K562 (cell line): ENCODE measurements at regions not wholly inside any gene's neighbourhood (a gene's known extent, or its start where the extent isn't known, plus 50 kb on each side); places are given as distances from the start of the nearest gene placed in this dataset.

ENCODE experiments used
- ATAC-seq: fragments of 200-7000 bp; cut with Tn5 transposase; 3 replicates; pipeline ENCODE4 v1.9.1; 2020; ENCODE audit warnings: moderate library complexity
- BruUV-seq: library from RNA; stranded (reverse); fragments of 400-500 nt; replicated peaks from 2 replicates; lab custom pipeline; 2021; lab: Mats Ljungman, UMichigan
- CTCF ChIA-PET: fragments of 300-600 bp; formaldehyde crosslinking; extraction: SDS; loops from one replicate; lab custom pipeline; 2021; ENCODE audit warnings: low intra/inter-chr PET ratio; lab: Yijun Ruan, JAX
- POLR2A ChIA-PET: fragments of 300-600, 350-650 bp; sonication (Branson Sonifier 250); formaldehyde crosslinking; extraction: SDS; loops from one replicate; lab custom pipeline; 2021; ENCODE audit warnings: antibody characterized with exemption, inconsistent platforms; lab: Yijun Ruan, JAX
- DNase-seq, 4 experiments: peaks; one replicate each; pipeline versions ENCODE4 v3.0.0 to v3.0.0-alpha.2; 2011 to 2018; ENCODE audit warnings: low spot score in 3 of 4, mixed read lengths in 3 of 4; ENCODE audit errors: extremely low read depth in 1 of 4
- FAIRE-seq: peaks from 2 replicates; lab custom pipeline; 2011; peaks lifted over from hg19 to GRCh38; lab: Jason Lieb, UNC
- H2AFZ ChIP-seq: 2 replicates; pipeline ENCODE4 v1.6.0; 2011; ENCODE audit warnings: low read depth, low read length, control low read depth, inconsistent platforms
- H3K27ac ChIP-seq: fragments of 200-600 bp; 3 replicates; pipeline ENCODE4 v1.8.0; 2011; ENCODE audit warnings: low read depth, mild to moderate bottlenecking, control low read depth, inconsistent platforms, low read length, moderate library complexity, mixed read lengths; ENCODE audit errors: extremely low read depth
- H3K27me3 ChIP-seq, 2 experiments: fragments of 300-600 bp in 1 of 2; 2 replicates in 1 of 2; 3 replicates in 1 of 2; pipeline versions ENCODE4 v1.6.0 to v1.8.0; 2011; ENCODE audit warnings: inconsistent platforms in 2 of 2, low read length in 2 of 2, mild to moderate bottlenecking in 1 of 2, mixed read lengths in 1 of 2, moderate library complexity in 1 of 2; ENCODE audit not compliant: control insufficient read depth in 2 of 2, insufficient read depth in 2 of 2
- H3K36me3 ChIP-seq: fragments of 300-600 bp; 3 replicates; pipeline ENCODE4 v1.8.0; 2011; ENCODE audit warnings: mild to moderate bottlenecking, low read length, inconsistent platforms; ENCODE audit not compliant: control insufficient read depth, insufficient read depth
- H3K4me1 ChIP-seq, 2 experiments: fragments of 200-600 bp in 1 of 2; replicated peaks in 1 of 2; 2 replicates in 1 of 2; 3 replicates in 1 of 2; pipeline versions ENCODE4 v1.5.1 to v1.8.0; 2011; ENCODE audit warnings: inconsistent platforms in 2 of 2, low read length in 2 of 2, mild to moderate bottlenecking in 1 of 2, mixed read lengths in 1 of 2, moderate library complexity in 1 of 2; ENCODE audit not compliant: control insufficient read depth in 2 of 2, insufficient read depth in 2 of 2
- H3K4me2 ChIP-seq: 2 replicates; pipeline ENCODE4 v1.6.1; 2011; ENCODE audit warnings: low read length, control low read depth, inconsistent platforms, mixed read lengths; ENCODE audit not compliant: insufficient read depth
- H3K4me3 ChIP-seq: fragments of 200-600 bp; sonication (generic), shearing (Covaris generic); 2 replicates; pipeline ENCODE4 v1.5.1; 2016; ENCODE audit warnings: control low read depth, inconsistent platforms
- H3K79me2 ChIP-seq: fragments of 200-600 bp; 3 replicates; pipeline ENCODE4 v1.8.0; 2011; ENCODE audit warnings: low read length, inconsistent platforms; ENCODE audit not compliant: control insufficient read depth, insufficient read depth
- H3K9ac ChIP-seq, 2 experiments: 2 replicates each; pipeline versions ENCODE4 v1.6.0 to v1.6.1; 2011; ENCODE audit warnings: low read depth in 2 of 2, low read length in 2 of 2, control low read depth in 1 of 2, inconsistent platforms in 1 of 2, mild to moderate bottlenecking in 1 of 2, mixed read lengths in 1 of 2; ENCODE audit not compliant: insufficient read depth in 1 of 2
- H3K9me1 ChIP-seq: one replicate; pipeline ENCODE4 v1.6.0; 2011; ENCODE audit warnings: inconsistent platforms, mild to moderate bottlenecking, low read length, moderate library complexity; ENCODE audit not compliant: control insufficient read depth, insufficient read depth
- H3K9me3 ChIP-seq: replicated peaks from 2 replicates; pipeline ENCODE4 v1.5.1; 2011; ENCODE audit warnings: low read depth, low read length, inconsistent platforms; ENCODE audit not compliant: control insufficient read depth, insufficient read depth
- H4K20me1 ChIP-seq: replicated peaks from 2 replicates; pipeline ENCODE4 v1.6.1; 2011; ENCODE audit warnings: low read length, inconsistent platforms, mixed read lengths; ENCODE audit not compliant: control insufficient read depth, insufficient read depth
- CEBPG ChIP-seq, 3 experiments: fragments of 200-800 bp in 1 of 3; sonication (Bioruptor generic) in 1 of 3; sonication (generic) in 1 of 3; formaldehyde crosslinking in 1 of 3; IDR thresholded peaks in 2 of 3; conservative IDR thresholded peaks in 1 of 3; 2 replicates each; pipeline versions ENCODE4 v1.6.1 to v1.8.0; 2016 to 2022; ENCODE audit warnings: missing compliant biosample characterization in 2 of 3, missing genetic modification characterization in 2 of 3, mild to moderate bottlenecking in 1 of 3, missing genetic modification reagents in 1 of 3
- TRIM24 ChIP-seq, 2 experiments: fragments of 450-650 bp; IDR thresholded peaks; 2 replicates each; pipeline ENCODE4 v1.6.1; 2016
- ZNF507 ChIP-seq: conservative IDR thresholded peaks from 2 replicates; pipeline ENCODE4 v1.6.1; 2017; ENCODE audit warnings: missing genetic modification characterization, missing compliant biosample characterization
- WGBS: fragments of 100-300 bp; shearing (Covaris generic); methylation state at CpG from one replicate; pipeline ENCODE4 v1.1.6; 2016; ENCODE audit warnings: low coverage, mixed read lengths; ENCODE audit not compliant: insufficient coverage; ENCODE audit errors: missing lambda C conversion rate; 5-methylcytosine and 5-hydroxymethylcytosine counted together
- in situ Hi-C: fragments of 300-500 bp; cut with MboI; formaldehyde crosslinking; loops from 4 replicates; pipeline ENCODE4 v1.15.0; 2018; ENCODE audit warnings: inconsistent platforms, mixed read lengths
- intact Hi-C: fragments of 100-400 bp; cut with micrococcal nuclease; formaldehyde crosslinking; loops from 2 replicates; pipeline ENCODE4 v1.14.2; 2022
- TF ChIP-seq, protein P1 (sequence below): fragments of 450-650 bp; IDR thresholded peaks from 2 replicates; pipeline ENCODE4 v1.6.1; 2016; ENCODE audit warnings: borderline replicate concordance

DNA sequence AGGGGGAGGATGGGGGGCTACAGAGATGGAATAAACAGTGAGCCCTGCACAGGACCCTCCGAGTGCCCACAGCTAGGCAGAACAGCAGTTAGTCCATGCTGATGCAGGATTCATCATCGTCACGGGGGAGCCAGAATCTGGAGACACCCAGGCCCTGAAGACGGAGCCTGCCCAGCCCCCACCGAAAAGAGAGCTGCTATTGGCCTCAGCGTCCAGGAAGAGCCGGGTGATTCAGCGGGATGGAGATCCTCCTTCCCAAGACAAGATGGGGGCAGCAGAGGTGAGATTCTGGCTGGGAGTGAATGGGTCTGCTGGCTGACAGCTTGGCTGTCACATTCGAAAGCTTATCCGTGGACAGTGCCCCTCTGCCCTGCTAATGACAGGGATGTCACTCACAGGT is 133.6 kb upstream of the CRHR1 start:
- 0% methylated on average over 10 of the region's 10 CpGs for WGBS
- intact Hi-C loops, result no loop called here
- in situ Hi-C loops, result no loop called here
- Histone ChIP-seq H3K27ac (no peak overlapping the region), H3K4me2 (no peak overlapping the region), H3K9me1 (no peaks in the 10 kb centered on the region), H3K4me3 (no peak overlapping the region), H3K27me3 (peaks cover 21 to 57% of the 10 kb centered on the region in 2 experiments; a peak in 4 of 5 replicates), H2AFZ (no peak overlapping the region), H3K79me2 (no peaks in the 10 kb centered on the region), H3K4me1 (no peaks in the 10 kb centered on the region), H4K20me1 (peaks cover 4% of the 10 kb centered on the region; the same call in 1 of the 2 replicates), H3K9ac (no peak overlapping the region), H3K36me3 (no peaks in the 10 kb centered on the region), H3K9me3 (no peaks in the 10 kb centered on the region)
- no peak for TF ChIP-seq ZNF507
- no peak for TF ChIP-seq TRIM24 (IDR thresholded peaks at IDR 0.05)
- ChIA-PET CTCF (no interaction called here), POLR2A (no interaction called here)
- DNase-seq, result no peak
- no peak for ATAC-seq
- FAIRE-seq, result peak; percentile 26
- no TSS peak for BruUV-seq

DNA sequence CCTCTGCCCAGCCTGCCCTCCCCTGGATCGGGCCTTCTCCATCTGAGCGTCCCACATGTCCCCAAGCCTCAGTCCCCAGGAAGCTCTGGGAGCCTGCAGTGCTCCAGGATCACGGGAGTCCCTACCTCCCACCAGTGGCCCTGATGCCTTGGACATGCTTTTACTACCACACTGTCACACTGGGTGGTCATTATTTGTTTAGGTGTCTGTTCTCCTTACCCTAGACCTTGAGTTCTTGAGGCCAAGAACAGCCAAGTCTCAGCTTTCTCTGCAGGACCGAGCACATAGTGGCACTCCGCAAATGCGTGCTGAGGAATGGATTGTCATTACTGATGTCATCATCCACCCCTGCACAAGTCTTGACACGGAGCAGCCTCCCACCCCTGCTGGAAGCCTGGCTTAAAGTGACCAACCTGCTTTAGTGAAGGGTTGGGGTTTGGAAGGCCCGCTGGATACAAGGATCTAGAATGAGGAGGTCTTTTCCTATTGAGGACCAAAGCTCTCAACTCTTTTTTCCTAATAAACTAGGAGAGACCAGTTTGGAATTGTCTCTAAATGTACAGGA is 132.9 kb upstream of the CRHR1 start:
- TF ChIP-seq CEBPG (CRISPR knock-in tag; IDR thresholded peaks at IDR 0.05) (no peak), CEBPG (tag; conservative IDR thresholded peaks at IDR 0.05 in 1 of 2, IDR thresholded peaks at IDR 0.05 in 1 of 2) (0 out of 4 replicates have a peak, but pooled peaks of 1 of the 2 experiments have one; percentile 16)
- TF ChIP-seq, protein P1, sequence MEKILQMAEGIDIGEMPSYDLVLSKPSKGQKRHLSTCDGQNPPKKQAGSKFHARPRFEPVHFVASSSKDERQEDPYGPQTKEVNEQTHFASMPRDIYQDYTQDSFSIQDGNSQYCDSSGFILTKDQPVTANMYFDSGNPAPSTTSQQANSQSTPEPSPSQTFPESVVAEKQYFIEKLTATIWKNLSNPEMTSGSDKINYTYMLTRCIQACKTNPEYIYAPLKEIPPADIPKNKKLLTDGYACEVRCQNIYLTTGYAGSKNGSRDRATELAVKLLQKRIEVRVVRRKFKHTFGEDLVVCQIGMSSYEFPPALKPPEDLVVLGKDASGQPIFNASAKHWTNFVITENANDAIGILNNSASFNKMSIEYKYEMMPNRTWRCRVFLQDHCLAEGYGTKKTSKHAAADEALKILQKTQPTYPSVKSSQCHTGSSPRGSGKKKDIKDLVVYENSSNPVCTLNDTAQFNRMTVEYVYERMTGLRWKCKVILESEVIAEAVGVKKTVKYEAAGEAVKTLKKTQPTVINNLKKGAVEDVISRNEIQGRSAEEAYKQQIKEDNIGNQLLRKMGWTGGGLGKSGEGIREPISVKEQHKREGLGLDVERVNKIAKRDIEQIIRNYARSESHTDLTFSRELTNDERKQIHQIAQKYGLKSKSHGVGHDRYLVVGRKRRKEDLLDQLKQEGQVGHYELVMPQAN, result no peak
- no peak overlapping the region for H3K4me3 ChIP-seq
- H3K4me2 ChIP-seq, result no peak overlapping the region
- peaks cover 17 to 59% of the 10 kb centered on the region in 2 experiments; a peak in 4 of 5 replicates for H3K27me3 ChIP-seq
- in situ Hi-C loops, result no loop called here
- H3K4me1 ChIP-seq, result no peaks in the 10 kb centered on the region
- no peaks in the 10 kb centered on the region for H3K9me3 ChIP-seq
- POLR2A ChIA-PET, result no interaction called here
- no peak for DNase-seq
- no peak overlapping the region for H2AFZ ChIP-seq
- intact Hi-C loops, result no loop called here
- no peaks in the 10 kb centered on the region for H3K36me3 ChIP-seq
- no peak overlapping the region for H3K27ac ChIP-seq
- peaks cover 4% of the 10 kb centered on the region; the same call in 1 of the 2 replicates for H4K20me1 ChIP-seq
- no peak for FAIRE-seq
- no TSS peak for BruUV-seq
- CTCF ChIA-PET, result no interaction called here
- no peaks in the 10 kb centered on the region for H3K9me1 ChIP-seq
- no peak overlapping the region for H3K9ac ChIP-seq
- no peaks in the 10 kb centered on the region for H3K79me2 ChIP-seq
- no peak for ATAC-seq
- 0% methylated on average over 8 of the region's 8 CpGs for WGBS
